Hematopoietic multipotent progenitor cell (in vitro differentiated cells): ENCODE measurements at regions not wholly inside any gene's neighbourhood (a gene's known extent, or its start where the extent isn't known, plus 50 kb on each side); places are given as distances from the start of the nearest gene placed in this dataset.

Experiments
- DNase-seq, 3 donors: peaks; one replicate each; pipeline ENCODE4 v3.0.0-alpha.2; 2011 to 2015; ENCODE audit warnings: low read depth in 2 of 3, low spot score in 2 of 3

DNA sequence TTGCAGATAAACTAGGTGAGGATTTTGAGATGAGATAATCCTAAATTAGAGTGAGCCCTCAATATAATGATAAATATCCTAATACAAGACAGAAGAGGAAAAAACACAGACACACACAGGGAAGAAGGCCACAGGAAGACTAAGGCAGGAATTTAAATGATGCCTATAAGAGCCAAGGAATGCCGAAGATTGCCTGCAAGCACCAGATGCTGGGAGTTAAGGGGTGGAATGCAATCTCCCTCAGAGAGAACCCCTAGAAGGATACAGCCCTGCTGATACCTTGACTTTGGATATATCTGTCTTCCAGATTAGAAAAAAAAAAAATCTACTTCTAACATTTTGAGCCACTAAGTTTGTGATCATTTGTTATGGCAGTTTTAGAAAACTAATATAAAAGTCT, 299.7 kb upstream of the PRMT6 start:
- no peak for DNase-seq

GRCh38 chr1:106768077-106768476, 288.4 kb upstream of the PRMT6 start:
- no peak for DNase-seq

DNA sequence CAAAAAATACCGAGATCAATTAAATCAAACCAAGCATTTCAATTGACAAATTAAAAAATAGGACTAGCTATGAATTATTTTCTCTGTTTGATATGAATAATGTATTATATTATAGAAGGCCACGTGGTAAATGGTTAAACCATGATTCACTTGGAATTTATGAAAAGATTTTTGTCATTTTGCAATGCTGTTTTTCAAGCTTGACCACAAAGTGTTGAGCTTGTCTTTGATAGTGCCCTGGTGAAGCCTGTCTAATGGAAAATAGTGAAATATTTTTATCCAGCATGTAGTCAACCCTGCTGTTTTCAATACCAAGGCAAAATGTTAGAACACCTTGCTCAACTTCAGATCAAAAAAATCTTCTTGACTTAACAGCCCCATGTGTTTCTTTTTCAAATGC, 288.0 kb upstream of the PRMT6 start:
- DNase-seq: no peak

- DNase-seq: no peak
These were observed 283.3 kb upstream of the PRMT6 start for GRCh38 chr1:106773206-106773605.

- no peak for DNase-seq
These were observed 276.4 kb upstream of the PRMT6 start for GRCh38 chr1:106780066-106780465.

GRCh38 chr1:106780806-106781569, 275.5 kb upstream of the PRMT6 start:
- DNase-seq: no peak

GRCh38 chr1:106785176-106785575, 271.3 kb upstream of the PRMT6 start:
- no peak for DNase-seq

- no peak for DNase-seq
These were observed 269.0 kb upstream of the PRMT6 start for GRCh38 chr1:106787520-106787919.

DNA sequence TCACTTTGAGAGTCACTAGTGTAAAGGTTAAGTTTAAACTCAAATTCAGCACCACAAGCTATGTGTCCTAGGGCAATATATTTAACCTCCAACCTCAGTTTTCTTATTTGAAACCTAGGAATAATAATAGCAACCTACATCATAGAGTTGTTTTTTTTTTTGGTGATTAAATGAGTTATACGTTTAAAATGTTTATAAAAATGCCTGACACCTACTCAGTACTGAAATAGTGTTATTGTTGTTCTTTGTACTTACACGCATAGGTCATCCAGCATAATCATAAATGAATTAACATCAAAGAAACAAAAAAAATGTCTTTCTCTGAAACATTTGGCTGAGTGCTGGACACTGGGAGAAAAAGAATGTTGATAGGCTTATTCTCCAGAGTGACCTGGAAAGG, 266.8 kb upstream of the PRMT6 start:
- DNase-seq: no peak

DNA sequence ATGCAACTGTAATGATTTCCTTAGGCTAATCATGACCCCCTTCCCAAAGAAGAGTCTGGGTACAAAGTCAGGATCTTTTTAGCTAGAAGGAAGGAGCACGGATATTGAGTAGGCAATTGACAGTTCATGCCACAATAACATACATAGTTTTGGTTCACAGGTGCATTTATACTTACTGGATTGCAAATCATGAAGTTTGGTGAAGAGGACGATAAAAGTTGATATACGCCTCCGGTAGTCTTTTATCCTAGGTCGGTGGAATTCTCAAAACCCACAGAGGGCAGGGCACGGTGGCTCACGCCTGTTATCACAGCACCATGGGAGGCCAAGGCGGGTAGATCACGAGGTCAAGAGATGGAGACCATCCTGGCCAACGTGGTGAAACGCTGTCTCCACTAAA, 265.4 kb upstream of the PRMT6 start:
- no peak for DNase-seq

DNA sequence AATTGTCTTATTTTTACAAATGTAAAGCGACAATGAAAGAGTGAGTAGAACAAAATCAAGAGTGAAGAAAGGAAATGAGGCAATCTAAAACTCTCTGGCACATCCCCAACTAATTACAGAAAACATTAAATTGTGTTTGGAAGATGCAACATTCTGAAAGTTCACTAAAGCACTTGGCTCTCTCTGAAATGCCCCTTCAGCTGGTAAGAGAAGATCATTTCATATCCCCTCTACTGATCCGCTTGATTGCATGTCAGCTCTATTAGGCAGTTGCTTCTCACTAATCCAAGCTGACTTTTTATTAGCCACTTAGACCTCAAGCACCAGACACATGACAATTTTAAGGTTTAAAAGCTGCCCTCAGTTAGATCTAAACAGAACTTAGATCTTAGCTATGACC, 262.8 kb upstream of the PRMT6 start:
- no peak for DNase-seq

- DNase-seq: no peak
These were observed 257.5 kb upstream of the PRMT6 start for GRCh38 chr1:106798991-106799390.

- no peak for DNase-seq
These were observed 254.3 kb upstream of the PRMT6 start for GRCh38 chr1:106802181-106802580.

GRCh38 chr1:106814418-106814817, 242.1 kb upstream of the PRMT6 start:
- no peak for DNase-seq

- DNase-seq: no peak
These were observed 238.9 kb upstream of the PRMT6 start for GRCh38 chr1:106817575-106817974.

GRCh38 chr1:106831511-106831910, 225.0 kb upstream of the PRMT6 start:
- no peak for DNase-seq

GRCh38 chr1:106836708-106837107, 219.8 kb upstream of the PRMT6 start:
- no peak for DNase-seq

DNA sequence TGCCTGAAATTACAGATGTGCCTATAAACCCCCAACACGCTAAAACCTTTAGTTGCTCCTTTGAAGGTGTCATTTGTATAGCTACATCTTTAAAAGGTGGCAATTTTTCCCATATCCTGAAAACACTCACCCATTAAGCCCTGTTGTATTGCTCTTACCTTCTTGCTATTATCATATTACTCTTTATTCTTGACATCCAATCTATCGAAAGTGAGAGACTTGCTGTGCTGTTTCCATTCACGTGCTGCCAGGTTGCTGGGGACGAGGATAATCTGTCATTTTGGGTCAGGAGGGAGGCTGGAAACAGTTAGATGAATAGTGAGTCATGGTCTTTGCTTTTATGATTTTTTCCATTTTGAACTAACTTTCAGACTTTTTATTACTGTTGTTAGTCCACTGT, 213.0 kb upstream of the PRMT6 start:
- DNase-seq: no peak

GRCh38 chr1:106846656-106847055, 209.8 kb upstream of the PRMT6 start:
- no peak for DNase-seq

- DNase-seq: no peak
These were observed 195.4 kb upstream of the PRMT6 start for GRCh38 chr1:106861110-106861509.

DNA sequence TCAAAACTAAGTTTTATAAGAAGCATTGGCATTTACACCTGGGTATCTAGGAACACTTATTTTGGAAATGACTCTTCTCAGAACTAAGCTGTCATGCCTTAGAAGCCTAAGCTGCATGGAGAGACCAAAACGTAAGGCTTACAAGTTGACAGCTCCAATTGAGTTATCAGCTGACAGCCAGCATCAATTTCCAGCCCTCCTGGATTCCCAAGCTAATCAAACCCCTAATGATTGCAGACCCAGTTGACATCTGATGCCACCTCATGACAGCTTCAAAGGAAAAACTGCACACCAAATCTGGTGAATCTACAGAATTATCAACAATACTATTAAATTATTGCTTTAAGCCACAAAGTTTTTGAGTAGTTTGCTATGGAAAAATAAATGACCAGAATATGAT, 187.6 kb upstream of the PRMT6 start:
- DNase-seq: no peak

- no peak for DNase-seq
These were observed 180.9 kb upstream of the PRMT6 start for GRCh38 chr1:106875622-106876021.

- no peak for DNase-seq
These were observed 180.1 kb upstream of the PRMT6 start for GRCh38 chr1:106876384-106876783.
